GM18517 (cell line): ENCODE measurements at regions not wholly inside any gene's neighbourhood (a gene's known extent, or its start where the extent isn't known, plus 50 kb on each side); places are given as distances from the start of the nearest gene placed in this dataset.
"Not testable (repeated sequence)": the region's sequence is repeated elsewhere in the genome, so short reads cannot be mapped to it uniquely, and the experiment has no call there.

Source experiments
- ATAC-seq: cut with Tn5 transposase; IDR thresholded peaks from one replicate; pipeline ENCODE4 v1.9.1; 2021; ENCODE audit warnings: mild to moderate bottlenecking, moderate library complexity; ENCODE audit not compliant: unreplicated experiment

GRCh38 chr4:186775902-186776301 is 52.2 kb upstream of the FAT1 start:
- ATAC-seq, result no peak

GRCh38 chr4:186778134-186778533 is 54.5 kb upstream of the FAT1 start:
- ATAC-seq, result no peak

GRCh38 chr4:186780291-186781031 is 56.8 kb upstream of the FAT1 start:
- ATAC-seq, result no peak

GRCh38 chr4:186781032-186781917 is 57.6 kb upstream of the FAT1 start:
- no peak for ATAC-seq

GRCh38 chr4:186782302-186782701 is 58.6 kb upstream of the FAT1 start:
- no peak for ATAC-seq

GRCh38 chr4:186787536-186787935 is 63.9 kb upstream of the FAT1 start:
- ATAC-seq, result no peak

GRCh38 chr4:186789651-186790050 is 66.0 kb upstream of the FAT1 start:
- no peak for ATAC-seq

- no peak for ATAC-seq
Measured at GRCh38 chr4:186790630-186791029, 67.0 kb upstream of the FAT1 start.

GRCh38 chr4:186792728-186793366 is 69.2 kb upstream of the FAT1 start:
- no peak for ATAC-seq

- ATAC-seq, result no peak
Measured at GRCh38 chr4:186798951-186799659, 75.4 kb upstream of the FAT1 start.

GRCh38 chr4:186805020-186805820 is 81.6 kb upstream of the FAT1 start:
- ATAC-seq, result no peak

GRCh38 chr4:186805917-186806316 is 82.3 kb upstream of the FAT1 start:
- not testable (repeated sequence) for ATAC-seq

GRCh38 chr4:186806679-186807421 is 83.2 kb upstream of the FAT1 start:
- ATAC-seq, result no peak

- ATAC-seq, result no peak
Measured at GRCh38 chr4:186807808-186808629, 84.4 kb upstream of the FAT1 start.

- no peak for ATAC-seq
Measured at GRCh38 chr4:186808630-186809018, 85.0 kb upstream of the FAT1 start.

- ATAC-seq, result no peak
Measured at GRCh38 chr4:186809070-186809469, 85.4 kb upstream of the FAT1 start.

- no peak for ATAC-seq
Measured at GRCh38 chr4:186810613-186811150, 87.0 kb upstream of the FAT1 start.

GRCh38 chr4:186812592-186812991 is 88.9 kb upstream of the FAT1 start:
- ATAC-seq, result no peak
